ENCODE measurements at regions not wholly inside any gene's neighbourhood (a gene's known extent, or its start where the extent isn't known, plus 50 kb on each side); places are given as distances from the start of the nearest gene placed in this dataset.

DNA sequence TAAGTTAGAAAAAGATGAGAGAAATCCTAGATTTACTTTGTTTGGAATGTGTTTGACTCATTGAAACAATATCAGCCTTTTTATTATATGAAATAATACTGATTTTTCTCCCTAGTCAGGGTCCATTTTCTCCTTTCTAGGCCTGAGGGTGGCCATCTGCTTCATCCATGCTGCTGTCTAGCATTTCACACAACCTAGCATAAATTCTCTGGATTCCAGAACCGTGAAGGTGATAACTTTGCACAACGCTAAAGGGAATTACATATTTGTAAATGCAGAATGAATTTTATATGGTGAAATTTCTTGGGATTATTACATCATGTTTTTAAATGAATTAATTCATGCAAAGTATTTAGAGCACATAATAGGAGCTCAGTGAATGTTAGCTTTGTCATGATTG, 505.1 kb downstream of the INHBA start:
- TF ChIP-seq, protein P1, sequence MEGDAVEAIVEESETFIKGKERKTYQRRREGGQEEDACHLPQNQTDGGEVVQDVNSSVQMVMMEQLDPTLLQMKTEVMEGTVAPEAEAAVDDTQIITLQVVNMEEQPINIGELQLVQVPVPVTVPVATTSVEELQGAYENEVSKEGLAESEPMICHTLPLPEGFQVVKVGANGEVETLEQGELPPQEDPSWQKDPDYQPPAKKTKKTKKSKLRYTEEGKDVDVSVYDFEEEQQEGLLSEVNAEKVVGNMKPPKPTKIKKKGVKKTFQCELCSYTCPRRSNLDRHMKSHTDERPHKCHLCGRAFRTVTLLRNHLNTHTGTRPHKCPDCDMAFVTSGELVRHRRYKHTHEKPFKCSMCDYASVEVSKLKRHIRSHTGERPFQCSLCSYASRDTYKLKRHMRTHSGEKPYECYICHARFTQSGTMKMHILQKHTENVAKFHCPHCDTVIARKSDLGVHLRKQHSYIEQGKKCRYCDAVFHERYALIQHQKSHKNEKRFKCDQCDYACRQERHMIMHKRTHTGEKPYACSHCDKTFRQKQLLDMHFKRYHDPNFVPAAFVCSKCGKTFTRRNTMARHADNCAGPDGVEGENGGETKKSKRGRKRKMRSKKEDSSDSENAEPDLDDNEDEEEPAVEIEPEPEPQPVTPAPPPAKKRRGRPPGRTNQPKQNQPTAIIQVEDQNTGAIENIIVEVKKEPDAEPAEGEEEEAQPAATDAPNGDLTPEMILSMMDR (IDR thresholded peaks at IDR 0.05; ENCODE audit: low read depth, low read length) = no peak
- TF ChIP-seq POLR2A (IDR thresholded peaks at IDR 0.05; ENCODE audit: extremely low read depth, insufficient read length) = no peak
